B cell (primary cell): ENCODE measurements at regions not wholly inside any gene's neighbourhood (a gene's known extent, or its start where the extent isn't known, plus 50 kb on each side); places are given as distances from the start of the nearest gene placed in this dataset.

Source experiments
- ATAC-seq: fragments of 200-7000 bp; cut with Tn5 transposase; one replicate; pipeline ENCODE4 v1.10.0; 2021; ENCODE audit warnings: low read depth, mild to moderate bottlenecking, moderate number of reproducible peaks, moderate library complexity
- CTCF ChIA-PET: fragments of 350-600 bp; sonication (Branson Sonifier 250); formaldehyde crosslinking; loops from one replicate; lab custom pipeline; 2021; ENCODE audit warnings: antibody characterized with exemption, inconsistent platforms; lab: Charles Lee
- POLR2A ChIA-PET: fragments of 350-600 bp; sonication (Branson Sonifier 250); formaldehyde crosslinking; loops from one replicate; lab custom pipeline; 2021; ENCODE audit warnings: antibody characterized with exemption; lab: Charles Lee
- DNase-seq: peaks from one replicate; pipeline ENCODE4 v3.0.0; 2013
- H2AFZ ChIP-seq: 2 replicates; pipeline ENCODE4 v1.6.1; 2012; ENCODE audit warnings: mild to moderate bottlenecking, low read depth, low read length; ENCODE audit not compliant: insufficient read depth, poor library complexity, severe bottlenecking
- H3K27ac ChIP-seq, 2 donors: 1 replicate in 1 of 2; 2 replicates in 1 of 2; pipeline ENCODE4 v1.5.1; 2012 to 2013; ENCODE audit warnings: low read length in 2 of 2, mild to moderate bottlenecking in 2 of 2, moderate library complexity in 1 of 2
- H3K27me3 ChIP-seq, 4 experiments: fragments of 200-600 bp in 1 of 4; sonication (generic) in 1 of 4; replicated peaks in 1 of 4; 1 replicate in 2 of 4; 2 replicates in 2 of 4; pipeline versions ENCODE4 v1.6.1 to v1.7.0; 2013 to 2016; ENCODE audit warnings: low read length in 3 of 4, mild to moderate bottlenecking in 2 of 4, mixed read lengths in 1 of 4, moderate library complexity in 1 of 4; ENCODE audit not compliant: insufficient read depth in 4 of 4, control insufficient read depth in 3 of 4; ENCODE audit errors: control extremely low read depth in 1 of 4
- H3K36me3 ChIP-seq, 2 experiments: replicated peaks in 1 of 2; 1 replicate in 1 of 2; 2 replicates in 1 of 2; pipeline versions ENCODE4 v1.6.1 to v1.7.1; 2013; ENCODE audit warnings: low read length in 1 of 2; ENCODE audit not compliant: insufficient read depth in 2 of 2, control insufficient read depth in 1 of 2; ENCODE audit errors: control extremely low read depth in 1 of 2, extremely low read depth in 1 of 2
- H3K4me1 ChIP-seq, 2 donors: fragments of 200-600 bp in 1 of 2; sonication (generic) in 1 of 2; 1 replicate in 1 of 2; 2 replicates in 1 of 2; pipeline versions ENCODE4 v1.5.1 to v1.6.1; 2013 to 2017; ENCODE audit warnings: low read length in 2 of 2; ENCODE audit not compliant: control insufficient read depth in 2 of 2, insufficient read depth in 2 of 2
- H3K4me2 ChIP-seq: replicated peaks from 2 replicates; pipeline ENCODE3; 2012; ENCODE audit warnings: mild to moderate bottlenecking, low read depth, low read length; ENCODE audit not compliant: poor library complexity, severe bottlenecking
- H3K4me3 ChIP-seq, 5 experiments: fragments of 200-600 bp in 1 of 5; sonication (generic) in 1 of 5; 1 replicate in 3 of 5; 2 replicates in 2 of 5; pipeline versions ENCODE4 v1.5.1 to v1.7.0; 2011 to 2016; ENCODE audit warnings: low read length in 4 of 5, mild to moderate bottlenecking in 4 of 5, low read depth in 2 of 5, control low read depth in 1 of 5, moderate library complexity in 1 of 5; ENCODE audit not compliant: insufficient read depth in 1 of 5; ENCODE audit errors: control extremely low read depth in 1 of 5, extremely low read depth in 1 of 5
- H3K79me2 ChIP-seq: fragments of 200-600 bp; sonication (generic); one replicate; pipeline ENCODE4 v1.6.0; 2016; ENCODE audit warnings: low read length; ENCODE audit not compliant: control insufficient read depth, insufficient read depth
- H3K9ac ChIP-seq: fragments of 200-600 bp; sonication (generic); 2 replicates; pipeline ENCODE4 v1.6.1; 2017; ENCODE audit warnings: mild to moderate bottlenecking, low read length, moderate library complexity
- H3K9me3 ChIP-seq, 3 donors: one replicate each; pipeline versions ENCODE4 v1.6.1 to v1.7.1; 2013; ENCODE audit warnings: low read length in 2 of 3; ENCODE audit not compliant: control insufficient read depth in 2 of 3, insufficient read depth in 1 of 3; ENCODE audit errors: control extremely low read depth in 1 of 3
- H4K20me1 ChIP-seq: 2 replicates; pipeline ENCODE4 v1.6.0; 2012; ENCODE audit warnings: mild to moderate bottlenecking, low read length; ENCODE audit not compliant: insufficient read depth, control insufficient read depth, poor library complexity, severe bottlenecking
- H3K27ac Mint-ChIP-seq: one replicate; pipeline ENCODE4 v1.8.0; 2021; ENCODE audit warnings: mixed read lengths
- H3K27me3 Mint-ChIP-seq: one replicate; pipeline ENCODE4 v1.8.0; 2021; ENCODE audit warnings: mixed read lengths
- H3K4me1 Mint-ChIP-seq: one replicate; pipeline ENCODE4 v1.8.0; 2021; ENCODE audit warnings: mixed read lengths
- H3K4me3 Mint-ChIP-seq: one replicate; pipeline ENCODE4 v1.8.0; 2021; ENCODE audit warnings: mixed read lengths
- H3K9me3 Mint-ChIP-seq: one replicate; pipeline ENCODE4 v1.8.0; 2022; ENCODE audit warnings: mixed read lengths; ENCODE audit not compliant: insufficient read depth
- CTCF ChIP-seq: fragments of 200-600 bp; IDR thresholded peaks from one replicate; pipeline ENCODE4 v1.8.0; 2022; ENCODE audit warnings: antibody characterized with exemption, mild to moderate bottlenecking
- EZH2 ChIP-seq: IDR thresholded peaks from 2 replicates; pipeline ENCODE4 v1.6.1; 2012; ENCODE audit warnings: borderline replicate concordance, low read depth, mild to moderate bottlenecking, moderate library complexity, low read length; ENCODE audit not compliant: insufficient read depth, poor library complexity, severe bottlenecking
- WGBS: methylation state at CpG from one replicate; pipeline ENCODE4 v1.1.5; 2013; ENCODE audit warnings: missing lambda C conversion rate; ENCODE audit not compliant: insufficient coverage; 5-methylcytosine and 5-hydroxymethylcytosine counted together
- intact Hi-C: fragments of 100-400 bp; cut with micrococcal nuclease; formaldehyde crosslinking; loops from one replicate; pipeline ENCODE4 v1.10.0; 2022

GRCh38 chr22:22092974-22093373 is 110.4 kb upstream of the TOP3B start:
- WGBS = no CpG with 5 or more reads among the region's 1 CpG
- no peaks in the 10 kb centered on the region for H3K27me3 Mint-ChIP-seq
- no peak overlapping the region for H3K27ac Mint-ChIP-seq

GRCh38 chr22:22092101-22092500 is 109.5 kb upstream of the TOP3B start:
- H3K9ac ChIP-seq = no peak overlapping the region
- no peak overlapping the region for H3K4me3 ChIP-seq
- H3K27me3 ChIP-seq = no peaks in the 10 kb centered on the region
- DNase-seq (no peak), ATAC-seq (no peak)
- no peak overlapping the region for H3K27ac ChIP-seq
- H4K20me1 ChIP-seq = no peaks in the 10 kb centered on the region
- no peak for TF ChIP-seq CTCF
- TF ChIP-seq EZH2 = no peak
- peaks cover 6 to 10% of the 10 kb centered on the region in 2 donors for H3K4me1 ChIP-seq
- no peak overlapping the region for H2AFZ ChIP-seq
- H3K79me2 ChIP-seq = no peaks in the 10 kb centered on the region
- CTCF ChIA-PET = no interaction called here
- no CpG with 5 or more reads among the region's 3 CpGs for WGBS
- Mint-ChIP-seq H3K27ac (no peak overlapping the region), H3K9me3 (peaks cover 17% of the 10 kb centered on the region), H3K4me3 (no peak overlapping the region), H3K27me3 (no peaks in the 10 kb centered on the region), H3K4me1 (peaks cover 28% of the 10 kb centered on the region)
- no peaks in the 10 kb centered on the region for H3K36me3 ChIP-seq
- POLR2A ChIA-PET = no interaction called here
- H3K4me2 ChIP-seq = no peak overlapping the region
- intact Hi-C loops = no loop called here
- peaks cover 1 to 24% (median 4%) of the 10 kb centered on the region in 3 donors for H3K9me3 ChIP-seq

More at GRCh38 chr22:22092974-22093373, 110.4 kb upstream of the TOP3B start:
- Mint-ChIP-seq H3K9me3 (peaks cover 22% of the 10 kb centered on the region), H3K4me3 (no peak overlapping the region), H3K4me1 (peaks cover 36% of the 10 kb centered on the region)
- H3K9me3 ChIP-seq = peaks cover 1 to 32% (median 10%) of the 10 kb centered on the region in 3 donors
- intact Hi-C loops = no loop called here
- H4K20me1 ChIP-seq = no peaks in the 10 kb centered on the region
- POLR2A ChIA-PET = no interaction called here
- no peak overlapping the region for H3K27ac ChIP-seq
- peaks cover 14 to 16% of the 10 kb centered on the region in 2 donors for H3K4me1 ChIP-seq
- DNase-seq (no peak), ATAC-seq (no peak)
- no peaks in the 10 kb centered on the region for H3K36me3 ChIP-seq
- H3K27me3 ChIP-seq = no peaks in the 10 kb centered on the region
- H3K4me2 ChIP-seq = no peak overlapping the region
- H3K4me3 ChIP-seq = no peak overlapping the region
- TF ChIP-seq EZH2 (no peak), CTCF (no peak)
- CTCF ChIA-PET = no interaction called here
- H3K9ac ChIP-seq = no peak overlapping the region
- peaks cover 5% of the 10 kb centered on the region for H3K79me2 ChIP-seq
- H2AFZ ChIP-seq = no peak overlapping the region
